HG03558 (cell line): ENCODE measurements at regions not wholly inside any gene's neighbourhood (a gene's known extent, or its start where the extent isn't known, plus 50 kb on each side); places are given as distances from the start of the nearest gene placed in this dataset.
"Not testable (repeated sequence)": the region's sequence is repeated elsewhere in the genome, so short reads cannot be mapped to it uniquely, and the experiment has no call there.

Source experiments
- ATAC-seq: cut with Tn5 transposase; IDR thresholded peaks from one replicate; pipeline ENCODE4 v1.9.1; 2021; ENCODE audit warnings: moderate number of reproducible peaks; ENCODE audit not compliant: unreplicated experiment; ENCODE audit errors: extremely low read depth

GRCh38 chr14:45641541-45641940 is 388.5 kb upstream of the MIS18BP1 start:
- ATAC-seq = no peak

GRCh38 chr14:45634651-45635441 is 381.8 kb upstream of the MIS18BP1 start:
- not testable (repeated sequence) for ATAC-seq

- ATAC-seq = no peak
Observed at GRCh38 chr14:45633220-45633984, 380.4 kb upstream of the MIS18BP1 start.

DNA sequence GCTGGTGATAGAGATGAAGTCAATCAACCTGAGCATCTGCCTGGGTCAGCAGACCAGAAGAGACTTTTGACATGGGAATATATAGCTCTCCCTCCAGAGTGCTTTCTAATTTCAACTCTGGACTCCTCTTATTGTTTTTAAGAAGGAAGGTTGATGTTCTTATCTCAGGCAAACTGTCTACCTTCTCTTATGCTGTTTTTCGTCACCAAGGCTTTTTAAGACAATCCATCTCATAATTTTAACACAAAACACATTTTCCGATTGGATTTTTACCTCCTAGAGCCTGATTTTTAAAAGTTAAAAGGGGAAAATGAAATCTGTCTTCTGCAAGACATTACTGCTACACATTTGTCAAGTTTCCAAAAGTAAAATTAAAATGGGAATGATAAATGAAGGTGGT is 368.7 kb upstream of the MIS18BP1 start:
- no peak for ATAC-seq

- no peak for ATAC-seq
Observed at GRCh38 chr14:45619831-45620230, 366.8 kb upstream of the MIS18BP1 start.

GRCh38 chr14:45610318-45610717 is 357.3 kb upstream of the MIS18BP1 start:
- no peak for ATAC-seq

DNA sequence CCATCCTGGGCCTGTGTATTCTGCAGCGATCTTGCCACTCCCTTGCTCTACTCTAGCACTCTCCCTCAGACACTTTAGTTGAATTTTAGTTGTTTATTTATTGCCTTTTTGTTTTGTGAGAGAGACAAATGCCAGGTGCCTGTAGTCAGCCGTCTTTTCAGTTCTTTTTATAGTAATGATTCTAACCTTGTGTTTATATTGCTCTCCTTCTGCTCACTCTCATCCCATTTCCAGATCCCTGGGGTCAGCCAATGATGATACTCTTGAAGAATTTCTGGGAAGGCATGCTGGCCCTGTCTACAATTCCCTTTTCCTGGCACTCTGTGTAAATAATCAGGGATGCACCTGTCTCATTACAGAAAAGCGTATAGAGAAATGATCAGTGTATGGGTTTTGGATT is 334.1 kb upstream of the MIS18BP1 start:
- ATAC-seq = no peak

- no peak for ATAC-seq
Observed at GRCh38 chr14:45559626-45560025, 306.6 kb upstream of the MIS18BP1 start.

DNA sequence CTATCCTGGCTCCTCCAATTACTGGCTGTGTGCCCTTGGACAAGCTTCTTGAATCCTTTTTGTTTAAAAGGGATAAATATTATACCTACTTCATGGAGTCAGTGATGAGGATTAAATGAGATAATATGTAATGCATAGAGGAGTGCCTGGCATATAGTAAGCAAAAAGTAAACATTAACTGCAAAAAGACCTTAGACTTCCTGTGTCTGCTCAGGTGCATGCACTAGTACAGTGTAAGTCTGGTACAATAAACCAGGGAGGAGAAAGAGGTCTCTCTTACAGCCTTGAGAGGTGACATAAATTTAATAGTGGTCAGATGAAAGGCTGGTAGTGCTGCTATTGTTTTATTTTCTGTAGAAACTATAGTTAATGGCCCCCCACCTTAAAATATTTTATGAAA is 305.2 kb upstream of the MIS18BP1 start:
- no peak for ATAC-seq

GRCh38 chr14:45553981-45554380 is 301.0 kb upstream of the MIS18BP1 start:
- ATAC-seq = no peak

DNA sequence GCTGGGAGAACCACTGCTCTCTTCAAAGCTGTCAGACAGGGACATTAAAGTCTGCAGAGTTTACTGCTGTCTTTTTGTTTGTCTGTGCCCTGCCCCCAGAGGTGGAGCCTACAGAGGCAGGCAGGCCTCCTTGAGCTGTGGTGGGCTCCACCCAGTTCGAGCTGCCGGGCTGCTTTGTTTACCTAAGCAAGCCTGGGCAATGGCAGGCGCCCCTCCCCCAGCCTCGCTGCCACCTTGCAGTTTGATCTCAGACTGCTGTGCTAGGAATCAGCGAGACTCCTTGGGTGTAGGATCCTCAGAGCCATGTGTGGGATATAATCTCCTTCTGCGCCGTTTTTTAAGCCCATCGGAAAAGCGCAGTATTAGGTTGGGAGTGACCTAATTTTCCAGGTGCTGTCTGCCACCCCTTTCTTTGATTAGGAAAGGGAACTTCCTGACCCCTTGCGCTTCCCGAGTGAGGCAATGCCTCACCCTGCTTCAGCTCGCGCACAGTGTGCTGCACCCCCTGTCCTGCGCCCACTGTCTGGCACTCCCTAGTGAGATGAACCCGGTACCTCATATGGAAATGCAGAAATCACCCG is 298.3 kb upstream of the MIS18BP1 start:
- not testable (repeated sequence) for ATAC-seq

DNA sequence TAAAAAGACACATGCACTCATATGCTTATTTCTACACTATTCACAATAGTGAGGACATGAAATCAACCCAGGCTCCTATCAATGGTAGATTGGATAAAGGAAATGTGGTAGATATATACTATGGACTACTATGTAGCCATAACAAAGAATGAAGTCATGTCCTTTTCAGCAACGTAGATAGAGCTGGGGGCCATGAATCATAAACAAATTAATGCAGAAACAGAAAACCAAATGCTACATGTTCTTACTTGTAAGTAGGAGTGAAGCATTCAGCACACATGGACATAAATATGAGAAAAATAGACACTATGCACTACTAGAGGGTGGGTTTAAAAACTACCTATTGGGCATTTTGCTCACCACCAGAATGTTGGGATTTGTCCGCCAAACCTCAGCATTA is 278.0 kb upstream of the MIS18BP1 start:
- no peak for ATAC-seq

- no peak for ATAC-seq
Observed at GRCh38 chr14:45526715-45527549, 273.9 kb upstream of the MIS18BP1 start.

- no peak for ATAC-seq
Observed at GRCh38 chr14:45519766-45520165, 266.8 kb upstream of the MIS18BP1 start.

- ATAC-seq = no peak
Observed at GRCh38 chr14:45492876-45493275, 239.9 kb upstream of the MIS18BP1 start.

DNA sequence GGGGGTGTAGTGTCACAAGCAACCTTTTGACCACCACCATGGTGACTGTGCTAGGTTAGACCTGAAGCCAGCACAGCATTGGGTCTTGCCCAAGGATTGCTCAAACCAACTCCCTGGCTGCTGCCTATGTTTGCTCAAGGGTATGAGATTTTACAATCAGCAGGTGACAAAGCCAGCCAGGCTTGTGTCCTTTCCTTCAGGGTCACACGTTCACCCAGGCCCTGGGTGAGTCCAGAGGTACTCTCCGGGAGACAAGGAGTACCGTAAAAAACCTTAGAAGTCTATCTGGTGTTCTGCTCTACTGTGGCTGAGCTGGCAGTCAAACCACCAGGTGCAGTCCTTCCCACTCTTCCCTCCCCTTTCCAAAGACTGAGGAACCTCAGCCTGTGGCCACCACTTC is 238.9 kb upstream of the MIS18BP1 start:
- no peak for ATAC-seq

DNA sequence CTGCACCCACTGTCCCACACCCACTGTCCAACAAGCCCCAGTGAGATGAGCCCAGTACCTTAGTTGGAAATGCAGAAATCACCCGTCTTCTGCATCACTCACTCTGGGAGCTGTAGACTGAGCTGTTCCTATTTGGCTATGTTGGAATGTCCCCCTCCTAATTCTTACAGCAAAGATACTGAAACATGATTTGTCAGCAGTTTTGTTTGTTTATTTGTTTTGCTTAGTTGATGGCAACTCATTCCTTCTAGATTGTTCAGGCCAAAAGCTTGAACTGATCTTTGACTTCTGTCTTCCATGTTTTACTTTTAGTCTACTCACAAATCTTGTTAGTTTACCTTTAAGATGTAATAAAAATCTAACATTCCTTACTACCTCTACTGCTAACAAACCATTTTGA is 233.6 kb upstream of the MIS18BP1 start:
- no peak for ATAC-seq

DNA sequence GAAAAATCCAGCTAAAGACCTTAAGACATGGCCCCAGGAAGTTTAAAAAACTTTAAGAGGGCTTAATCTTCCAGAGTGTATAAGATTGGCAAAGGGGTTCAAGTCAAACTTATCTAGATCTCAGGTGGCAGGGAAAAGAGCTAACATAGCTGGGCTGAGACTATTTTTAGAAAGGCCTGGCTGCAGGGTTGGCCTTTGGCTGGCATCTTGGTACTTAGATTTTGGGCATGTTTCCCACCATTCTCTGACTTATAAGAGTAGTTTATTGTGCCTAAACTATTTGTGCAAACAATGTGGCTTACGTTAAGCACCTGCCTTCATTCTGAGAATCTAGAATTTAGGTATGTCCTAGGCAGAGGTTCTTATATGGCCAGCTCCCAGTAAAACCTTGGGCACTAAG is 214.0 kb upstream of the MIS18BP1 start:
- no peak for ATAC-seq

GRCh38 chr14:45434221-45434620 is 181.2 kb upstream of the MIS18BP1 start:
- no peak for ATAC-seq

GRCh38 chr14:45426685-45427282 is 173.8 kb upstream of the MIS18BP1 start:
- no peak for ATAC-seq
